Activated T-helper 2 cell treated with anti-CD3 and anti-CD28 coated beads, Interferon-gamma antibody, Interleukin-2, Interleukin-4, amounts not matched to agents 10 μg/mL and 5 μg/mL and 100 μg/mL, durations not matched to agents 14 hours and 24 hours and 36 hours (primary cell): ENCODE measurements at regions not wholly inside any gene's neighbourhood (a gene's known extent, or its start where the extent isn't known, plus 50 kb on each side); places are given as distances from the start of the nearest gene placed in this dataset.

Source experiments
- DNase-seq: peaks from one replicate; pipeline ENCODE4 v3.0.0; 2021; ENCODE audit warnings: low spot score
- H3K27ac Mint-ChIP-seq: one replicate; pipeline ENCODE4 v1.8.0; 2021; ENCODE audit warnings: mixed read lengths
- H3K27me3 Mint-ChIP-seq: one replicate; pipeline ENCODE4 v1.8.0; 2021; ENCODE audit warnings: low read depth, mixed read lengths
- H3K36me3 Mint-ChIP-seq: one replicate; pipeline ENCODE4 v1.8.0; 2021; ENCODE audit warnings: low read depth, mixed read lengths
- H3K4me1 Mint-ChIP-seq: one replicate; pipeline ENCODE4 v1.8.0; 2021; ENCODE audit warnings: low read depth, mixed read lengths
- H3K4me3 Mint-ChIP-seq: one replicate; pipeline ENCODE4 v1.8.0; 2021; ENCODE audit warnings: low read depth, mild to moderate bottlenecking, moderate library complexity, mixed read lengths
- H3K9me3 Mint-ChIP-seq: one replicate; pipeline ENCODE4 v1.8.0; 2021; ENCODE audit warnings: mixed read lengths
- intact Hi-C: fragments of 100-400 bp; cut with micrococcal nuclease; formaldehyde crosslinking; loops from one replicate; pipeline ENCODE4 v1.15.1; 2023

- Mint-ChIP-seq H3K36me3 (no peaks in the 10 kb centered on the region), H3K27ac (no peak overlapping the region), H3K4me3 (no peak overlapping the region), H3K4me1 (no peaks in the 10 kb centered on the region), H3K27me3 (no peaks in the 10 kb centered on the region), H3K9me3 (no peaks in the 10 kb centered on the region)
- no peak for DNase-seq
- intact Hi-C loops: no loop called here
Observed at GRCh38 chr20:63132715-63133471, 83.0 kb downstream of the YTHDF1 start.

- no peak for DNase-seq
- H3K27ac Mint-ChIP-seq: no peak overlapping the region
- H3K4me1 Mint-ChIP-seq: no peaks in the 10 kb centered on the region
- no peaks in the 10 kb centered on the region for H3K36me3 Mint-ChIP-seq
- H3K4me3 Mint-ChIP-seq: no peak overlapping the region
- intact Hi-C loops: no loop called here
- no peaks in the 10 kb centered on the region for H3K9me3 Mint-ChIP-seq
- H3K27me3 Mint-ChIP-seq: no peaks in the 10 kb centered on the region
Observed at GRCh38 chr20:63132131-63132714, 83.7 kb downstream of the YTHDF1 start.

- Mint-ChIP-seq H3K36me3 (no peaks in the 10 kb centered on the region), H3K9me3 (no peaks in the 10 kb centered on the region), H3K27ac (no peak overlapping the region), H3K4me1 (no peaks in the 10 kb centered on the region), H3K27me3 (no peaks in the 10 kb centered on the region), H3K4me3 (no peak overlapping the region)
- DNase-seq: no peak
- intact Hi-C loops: loop anchor here (1.0 kb wide), 1 partner anchor 25 kb away; no protein-coding TSS in a partner anchor
Observed at GRCh38 chr20:63130658-63131577, 85.0 kb downstream of the YTHDF1 start.

- DNase-seq: no peak
- no peaks in the 10 kb centered on the region for H3K27me3 Mint-ChIP-seq
Observed at GRCh38 chr20:63129991-63130657, 85.8 kb downstream of the YTHDF1 start.

GRCh38 chr20:63129376-63129965, 86.5 kb downstream of the YTHDF1 start:
- H3K4me1 Mint-ChIP-seq: no peaks in the 10 kb centered on the region
- no peaks in the 10 kb centered on the region for H3K27me3 Mint-ChIP-seq
- DNase-seq: no peak
- intact Hi-C loops: no loop called here
- H3K36me3 Mint-ChIP-seq: no peaks in the 10 kb centered on the region
- no peak overlapping the region for H3K27ac Mint-ChIP-seq
- no peak overlapping the region for H3K4me3 Mint-ChIP-seq
- H3K9me3 Mint-ChIP-seq: no peaks in the 10 kb centered on the region

More at GRCh38 chr20:63129991-63130657, 85.8 kb downstream of the YTHDF1 start:
- H3K36me3 Mint-ChIP-seq: no peaks in the 10 kb centered on the region
- no peak overlapping the region for H3K4me3 Mint-ChIP-seq
- H3K27ac Mint-ChIP-seq: no peak overlapping the region
- intact Hi-C loops: loop anchor here (1.0 kb wide), 1 partner anchor 24 kb away; no protein-coding TSS in a partner anchor
- no peaks in the 10 kb centered on the region for H3K9me3 Mint-ChIP-seq
- no peaks in the 10 kb centered on the region for H3K4me1 Mint-ChIP-seq

GRCh38 chr20:63128956-63129355, 87.0 kb downstream of the YTHDF1 start:
- H3K27me3 Mint-ChIP-seq: no peaks in the 10 kb centered on the region
- intact Hi-C loops: no loop called here
- H3K4me3 Mint-ChIP-seq: no peak overlapping the region
- H3K27ac Mint-ChIP-seq: no peak overlapping the region
- DNase-seq: no peak
- H3K9me3 Mint-ChIP-seq: no peaks in the 10 kb centered on the region
- no peaks in the 10 kb centered on the region for H3K4me1 Mint-ChIP-seq
- H3K36me3 Mint-ChIP-seq: no peaks in the 10 kb centered on the region

GRCh38 chr20:63128367-63128766, 87.6 kb downstream of the YTHDF1 start:
- H3K4me1 Mint-ChIP-seq: no peaks in the 10 kb centered on the region
- H3K9me3 Mint-ChIP-seq: no peaks in the 10 kb centered on the region
- intact Hi-C loops: no loop called here
- no peak overlapping the region for H3K27ac Mint-ChIP-seq
- H3K4me3 Mint-ChIP-seq: no peak overlapping the region
- H3K36me3 Mint-ChIP-seq: no peaks in the 10 kb centered on the region
- no peaks in the 10 kb centered on the region for H3K27me3 Mint-ChIP-seq
- DNase-seq: no peak

- no peaks in the 10 kb centered on the region for H3K9me3 Mint-ChIP-seq
- no peaks in the 10 kb centered on the region for H3K4me1 Mint-ChIP-seq
- no peak overlapping the region for H3K4me3 Mint-ChIP-seq
- no peaks in the 10 kb centered on the region for H3K36me3 Mint-ChIP-seq
- intact Hi-C loops: no loop called here
- H3K27ac Mint-ChIP-seq: no peak overlapping the region
- no peaks in the 10 kb centered on the region for H3K27me3 Mint-ChIP-seq
- no peak for DNase-seq
Observed at GRCh38 chr20:63127700-63128364, 88.1 kb downstream of the YTHDF1 start.

- H3K9me3 Mint-ChIP-seq: no peaks in the 10 kb centered on the region
- no peak for DNase-seq
- no peak overlapping the region for H3K27ac Mint-ChIP-seq
- H3K36me3 Mint-ChIP-seq: no peaks in the 10 kb centered on the region
- intact Hi-C loops: no loop called here
- no peaks in the 10 kb centered on the region for H3K4me1 Mint-ChIP-seq
- H3K27me3 Mint-ChIP-seq: no peaks in the 10 kb centered on the region
- H3K4me3 Mint-ChIP-seq: no peak overlapping the region
Observed at GRCh38 chr20:63126876-63127699, 88.8 kb downstream of the YTHDF1 start.

GRCh38 chr20:63125838-63126601, 89.9 kb downstream of the YTHDF1 start:
- intact Hi-C loops: no loop called here
- H3K4me1 Mint-ChIP-seq: no peaks in the 10 kb centered on the region
- no peak overlapping the region for H3K4me3 Mint-ChIP-seq
- H3K36me3 Mint-ChIP-seq: no peaks in the 10 kb centered on the region
- H3K9me3 Mint-ChIP-seq: no peaks in the 10 kb centered on the region
- no peak overlapping the region for H3K27ac Mint-ChIP-seq
- H3K27me3 Mint-ChIP-seq: no peaks in the 10 kb centered on the region
- DNase-seq: no peak

- Mint-ChIP-seq H3K36me3 (no peaks in the 10 kb centered on the region), H3K4me3 (no peak overlapping the region), H3K9me3 (no peaks in the 10 kb centered on the region), H3K4me1 (no peaks in the 10 kb centered on the region), H3K27me3 (no peaks in the 10 kb centered on the region), H3K27ac (no peak overlapping the region)
- no peak for DNase-seq
- intact Hi-C loops: no loop called here
Observed at GRCh38 chr20:63125581-63125837, 90.4 kb downstream of the YTHDF1 start.
